ENCODE measurements at regions not wholly inside any gene's neighbourhood (a gene's known extent, or its start where the extent isn't known, plus 50 kb on each side); places are given as distances from the start of the nearest gene placed in this dataset.

- TF ChIP-seq, protein P1, sequence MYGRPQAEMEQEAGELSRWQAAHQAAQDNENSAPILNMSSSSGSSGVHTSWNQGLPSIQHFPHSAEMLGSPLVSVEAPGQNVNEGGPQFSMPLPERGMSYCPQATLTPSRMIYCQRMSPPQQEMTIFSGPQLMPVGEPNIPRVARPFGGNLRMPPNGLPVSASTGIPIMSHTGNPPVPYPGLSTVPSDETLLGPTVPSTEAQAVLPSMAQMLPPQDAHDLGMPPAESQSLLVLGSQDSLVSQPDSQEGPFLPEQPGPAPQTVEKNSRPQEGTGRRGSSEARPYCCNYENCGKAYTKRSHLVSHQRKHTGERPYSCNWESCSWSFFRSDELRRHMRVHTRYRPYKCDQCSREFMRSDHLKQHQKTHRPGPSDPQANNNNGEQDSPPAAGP (tag by site-specific recombination; IDR thresholded peaks at IDR 0.05), result no peak
- TF ChIP-seq ZNF335 (tag by site-specific recombination; conservative IDR thresholded peaks at IDR 0.05) (no peak), ZNF670 (tag by site-specific recombination; IDR thresholded peaks at IDR 0.05; ENCODE audit: low read depth) (no peak), ZEB2 (tag by site-specific recombination; IDR thresholded peaks at IDR 0.05) (no peak), ZFHX2 (tag by site-specific recombination; conservative IDR thresholded peaks at IDR 0.05) (peak; percentile 55), MZF1 (tag by site-specific recombination; IDR thresholded peaks at IDR 0.05; ENCODE audit: borderline replicate concordance) (no peak)
These were observed 112.6 kb downstream of the EFNB1 start (continued) for GRCh38 chrX:68941385-68941952.

DNA sequence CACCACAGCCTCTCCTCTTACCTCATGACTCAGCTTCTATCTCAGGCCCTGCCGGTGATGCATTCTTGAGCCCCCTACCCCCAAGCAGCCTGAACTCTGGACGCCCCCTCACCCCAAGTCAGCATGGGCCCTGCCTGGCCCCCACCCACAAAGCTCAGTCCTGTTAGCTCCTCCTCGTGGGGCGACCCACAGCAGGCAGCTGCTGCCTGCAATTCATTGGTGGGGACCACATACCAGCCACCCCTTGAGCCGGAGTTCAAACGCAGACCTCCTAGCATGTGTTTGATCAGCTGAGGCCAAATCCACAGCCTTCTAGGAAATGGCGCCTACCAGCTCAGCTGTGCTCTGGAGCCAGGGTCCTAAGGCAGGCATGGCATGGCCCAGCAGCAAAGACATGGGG is 111.8 kb downstream of the EFNB1 start:
- no peak overlapping the region for H3K27ac ChIP-seq (ENCODE audit: extremely low read depth, low read depth, low read length)
- TF ChIP-seq ZIC2 (tag by site-specific recombination; IDR thresholded peaks at IDR 0.05) (0 out of 2 replicates have a peak, but pooled peaks have one; percentile 20), ZNF571 (tag by site-specific recombination; IDR thresholded peaks at IDR 0.05) (no peak)
- no peaks in the 10 kb centered on the region for H3K36me3 ChIP-seq (ENCODE audit: control insufficient read depth in 2 of 2, insufficient read depth in 1 of 2, low read length in 2 of 2)
- ChIA-PET POLR2A (interaction anchor here (1.3 kb wide), 1 partner anchor 112 kb away, joined by 4 read pairs; no protein-coding TSS in a partner anchor), CTCF (interaction anchor here (0.5 kb wide), 1 partner anchor 194 kb away, joined by 3 read pairs; no protein-coding TSS in a partner anchor)
- H3K4me1 ChIP-seq (ENCODE audit: control insufficient read depth, insufficient read depth, low read length), result no peaks in the 10 kb centered on the region
- H3K4me3 ChIP-seq (ENCODE audit: low read depth, low read length), result no peak overlapping the region
- no peaks in the 10 kb centered on the region for H3K9me3 ChIP-seq (ENCODE audit: control insufficient read depth, insufficient read depth, low read depth, low read length)

GRCh38 chrX:68939868-68940267 is 111.0 kb downstream of the EFNB1 start:
- Histone ChIP-seq H3K27ac (ENCODE audit: extremely low read depth, low read depth, low read length) (no peak overlapping the region), H3K4me3 (ENCODE audit: low read depth, low read length) (no peak overlapping the region), H3K36me3 (ENCODE audit: control insufficient read depth in 2 of 2, insufficient read depth in 1 of 2, low read length in 2 of 2) (no peaks in the 10 kb centered on the region), H3K4me1 (ENCODE audit: control insufficient read depth, insufficient read depth, low read length) (no peaks in the 10 kb centered on the region), H3K9me3 (ENCODE audit: control insufficient read depth, insufficient read depth, low read depth, low read length) (no peaks in the 10 kb centered on the region)
- ChIA-PET CTCF (no interaction called here), POLR2A (interaction anchor here (1.3 kb wide), 1 partner anchor 112 kb away, joined by 4 read pairs; no protein-coding TSS in a partner anchor)
- TF ChIP-seq ZNF843 (tag by site-specific recombination; IDR thresholded peaks at IDR 0.05) (no peak), ZNF19 (tag by site-specific recombination; IDR thresholded peaks at IDR 0.05; ENCODE audit: low read depth) (no peak), ZNF311 (tag by site-specific recombination; IDR thresholded peaks at IDR 0.05; ENCODE audit: borderline replicate concordance) (no peak)
- TF ChIP-seq, protein P1 (tag by site-specific recombination; IDR thresholded peaks at IDR 0.05), result no peak
- TF ChIP-seq, protein P2, sequence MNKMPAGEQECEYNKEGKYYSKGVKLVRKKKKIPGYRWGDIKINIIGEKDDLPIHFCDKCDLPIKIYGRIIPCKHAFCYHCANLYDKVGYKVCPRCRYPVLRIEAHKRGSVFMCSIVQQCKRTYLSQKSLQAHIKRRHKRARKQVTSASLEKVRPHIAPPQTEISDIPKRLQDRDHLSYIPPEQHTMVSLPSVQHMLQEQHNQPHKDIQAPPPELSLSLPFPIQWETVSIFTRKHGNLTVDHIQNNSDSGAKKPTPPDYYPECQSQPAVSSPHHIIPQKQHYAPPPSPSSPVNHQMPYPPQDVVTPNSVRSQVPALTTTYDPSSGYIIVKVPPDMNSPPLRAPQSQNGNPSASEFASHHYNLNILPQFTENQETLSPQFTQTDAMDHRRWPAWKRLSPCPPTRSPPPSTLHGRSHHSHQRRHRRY (tag by site-specific recombination; IDR thresholded peaks at IDR 0.05), result no peak

DNA sequence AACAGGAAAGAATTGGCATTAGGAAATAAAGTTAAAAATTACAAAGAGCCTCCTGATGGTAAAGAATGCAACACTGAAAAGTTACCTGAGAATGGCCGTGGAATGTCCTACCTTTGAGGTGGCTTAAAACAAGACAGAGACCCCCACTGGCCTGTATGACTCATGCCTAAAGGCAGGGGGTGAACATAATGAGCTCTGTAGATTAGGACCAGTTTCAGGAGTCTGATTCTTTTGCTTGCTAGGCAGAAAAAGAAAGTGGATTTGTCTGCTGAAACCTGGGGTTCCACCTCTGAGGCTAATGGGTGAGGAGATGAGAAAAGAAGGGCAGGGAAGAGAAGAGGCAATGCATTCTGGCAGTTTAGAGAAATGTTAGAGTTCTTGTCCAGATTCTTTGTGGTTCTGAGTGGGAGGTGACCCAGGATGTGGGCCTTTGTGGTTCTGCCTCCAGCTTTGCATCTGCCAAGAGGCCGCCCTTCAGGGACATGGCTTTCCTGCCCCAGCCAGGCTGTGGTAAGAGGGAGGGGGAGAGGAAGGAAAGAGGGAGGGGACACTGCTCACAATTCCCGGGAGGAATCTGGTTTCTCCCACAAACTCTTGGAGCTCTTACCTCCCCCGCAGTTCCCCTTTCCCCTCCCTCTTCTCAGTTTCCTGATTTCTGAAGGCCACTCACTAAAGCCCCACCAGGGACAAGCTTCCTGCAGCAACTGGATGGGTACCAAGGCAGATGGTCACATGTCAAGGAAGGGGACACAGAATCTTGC is 109.6 kb downstream of the EFNB1 start:
- ChIA-PET CTCF (interaction anchor here (0.6 kb wide), 1 partner anchor 8 kb away, joined by 3 read pairs; no protein-coding TSS in a partner anchor), POLR2A (no interaction called here)
- Histone ChIP-seq H3K9me3 (ENCODE audit: control insufficient read depth, insufficient read depth, low read depth, low read length) (no peaks in the 10 kb centered on the region), H3K27ac (ENCODE audit: extremely low read depth, low read depth, low read length) (no peak overlapping the region), H3K4me3 (ENCODE audit: low read depth, low read length) (no peak overlapping the region), H3K4me1 (ENCODE audit: control insufficient read depth, insufficient read depth, low read length) (no peaks in the 10 kb centered on the region), H3K36me3 (ENCODE audit: control insufficient read depth in 2 of 2, insufficient read depth in 1 of 2, low read length in 2 of 2) (no peaks in the 10 kb centered on the region)
- TF ChIP-seq ZNF280D (tag by site-specific recombination; IDR thresholded peaks at IDR 0.05) (no peak), REPIN1 (tag by site-specific recombination; IDR thresholded peaks at IDR 0.05; ENCODE audit: low read depth) (no peak), FEZF1 (tag by site-specific recombination; IDR thresholded peaks at IDR 0.05) (no peak), KLF1 (tag by site-specific recombination; IDR thresholded peaks at IDR 0.05) (no peak), CTCF (tag by site-specific recombination; IDR thresholded peaks at IDR 0.05) (no peak), OVOL3 (tag by site-specific recombination; IDR thresholded peaks at IDR 0.05) (no peak), ZXDB (tag by site-specific recombination; IDR thresholded peaks at IDR 0.05) (no peak), ZNF626 (tag by site-specific recombination; IDR thresholded peaks at IDR 0.05) (no peak), GLIS1 (tag by site-specific recombination; IDR thresholded peaks at IDR 0.05) (peak; percentile 93)

Measured in HEK293 (cell line).